ENCODE measurements at regions not wholly inside any gene's neighbourhood (a gene's known extent, or its start where the extent isn't known, plus 50 kb on each side); places are given as distances from the start of the nearest gene placed in this dataset.

- TF ChIP-seq SP4 (CRISPR knock-in tag; IDR thresholded peaks at IDR 0.05) (no peak), SRF (IDR thresholded peaks at IDR 0.05; ENCODE audit: low read depth, low read length) (no peak), CTCF (CRISPR knock-in tag; IDR thresholded peaks at IDR 0.05) (peak; percentile 97), SAFB2 (CRISPR knock-in tag; IDR thresholded peaks at IDR 0.05; ENCODE audit: borderline replicate concordance, low read depth) (no peak), POLR2AphosphoS2 (IDR thresholded peaks at IDR 0.05; ENCODE audit: low read depth, low read length) (no peak), NR0B2 (CRISPR knock-in tag; IDR thresholded peaks at IDR 0.05) (no peak), GZF1 (CRISPR knock-in tag; IDR thresholded peaks at IDR 0.05) (no peak; the same call in 1 of the 2 replicates), RFX5 (IDR thresholded peaks at IDR 0.05; ENCODE audit: low read depth, low read length) (no peak), CREBL2 (CRISPR knock-in tag; IDR thresholded peaks at IDR 0.05; ENCODE audit: borderline replicate concordance) (0 out of 2 replicates have a peak, but pooled peaks have one; percentile 60)
Observed at GRCh38 chr10:29735628-29736365, 101.0 kb upstream of the SVIL start.
